ENCODE measurements at regions not wholly inside any gene's neighbourhood (a gene's known extent, or its start where the extent isn't known, plus 50 kb on each side); places are given as distances from the start of the nearest gene placed in this dataset.

- TF ChIP-seq CTCF (IDR thresholded peaks at IDR 0.05) (no peak), POLR2A (IDR thresholded peaks at IDR 0.05) (no peak), POLR2AphosphoS5 (IDR thresholded peaks at IDR 0.05) (no peak)
Measured at GRCh38 chr13:90099847-90100246, 1247.6 kb upstream of the MIR17HG start.

Measured in prostate gland (tissue), 2 donors.